Stomach (tissue), 4 donors: ENCODE measurements at regions not wholly inside any gene's neighbourhood (a gene's known extent, or its start where the extent isn't known, plus 50 kb on each side); places are given as distances from the start of the nearest gene placed in this dataset.
"Not testable (repeated sequence)": the region's sequence is repeated elsewhere in the genome, so short reads cannot be mapped to it uniquely, and the experiment has no call there.

Experiments
- CTCF ChIP-seq, 7 experiments: fragments of 450-650 bp in 4 of 7; fragments of 200-600 bp in 3 of 7; sonication (generic) in 3 of 7; IDR thresholded peaks; one replicate each; pipeline ENCODE4 v1.5.1; 2016 to 2019; ENCODE audit warnings: antibody characterized with exemption in 7 of 7, control low read depth in 2 of 7, mild to moderate bottlenecking in 1 of 7
- POLR2AphosphoS5 ChIP-seq, 3 donors: sonication (generic); formaldehyde crosslinking; IDR thresholded peaks; one replicate each; pipeline ENCODE4 v1.6.1; 2016; ENCODE audit warnings: antibody characterized with exemption in 3 of 3

DNA sequence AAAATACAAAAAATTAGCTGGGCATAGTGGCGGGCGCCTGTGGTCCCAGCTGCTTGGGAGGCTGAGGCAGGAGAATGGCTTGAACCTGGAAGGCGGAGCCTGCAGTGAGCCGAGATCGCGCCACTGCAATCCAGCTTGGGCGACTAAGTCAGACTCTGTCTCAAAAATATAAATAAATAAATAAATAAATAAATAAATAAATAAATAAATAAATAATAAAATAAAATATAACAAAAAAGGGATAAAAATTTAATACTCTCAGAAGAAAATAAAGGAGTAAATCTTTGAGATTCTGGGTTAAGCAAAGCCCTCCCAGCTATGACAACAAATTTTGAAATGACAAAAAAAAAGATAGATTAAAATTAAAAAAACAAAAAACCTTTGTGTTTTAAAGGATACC, 525.7 kb upstream of the CYLC2 start:
- not testable (repeated sequence) for TF ChIP-seq CTCF, POLR2AphosphoS5 (IDR thresholded peaks at IDR 0.05)
